ENCODE measurements at regions not wholly inside any gene's neighbourhood (a gene's known extent, or its start where the extent isn't known, plus 50 kb on each side); places are given as distances from the start of the nearest gene placed in this dataset.
A peak's percentile ranks its signal among the peaks of the same experiment; 100 is the strongest.

DNA sequence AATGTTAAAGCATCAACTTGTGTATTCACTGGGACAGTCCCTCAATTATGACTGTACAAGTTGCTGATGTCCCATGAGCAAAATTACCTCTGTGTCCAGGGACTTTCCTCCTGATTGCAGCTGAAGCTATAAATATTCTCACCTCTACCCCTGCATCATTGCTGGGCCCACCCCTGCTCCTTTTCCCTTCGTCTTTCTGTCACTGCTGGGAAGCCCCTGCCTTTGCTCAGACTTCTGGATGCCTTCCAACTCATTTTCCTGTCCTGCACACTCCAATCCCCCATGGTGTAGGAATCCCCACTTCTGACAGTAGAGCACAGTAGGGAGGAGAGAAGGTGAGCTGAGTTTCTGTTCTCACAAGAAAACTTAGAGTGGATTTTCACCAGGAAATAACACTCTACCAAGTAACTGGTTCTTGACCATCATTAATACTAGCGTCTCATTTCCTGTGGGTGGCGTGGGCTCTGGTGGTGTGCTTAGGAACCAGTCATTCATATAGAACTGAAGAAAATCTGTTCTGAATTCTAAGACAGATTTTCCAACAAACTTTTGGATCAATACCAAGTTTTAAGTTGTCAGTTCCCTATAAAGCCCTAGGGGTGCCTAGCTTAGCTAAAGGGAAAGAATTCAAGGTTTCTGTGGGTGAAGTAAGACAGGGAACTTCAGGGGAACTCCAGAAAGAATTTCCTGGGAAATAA, 136.2 kb upstream of the MED14 start:
- Histone ChIP-seq H2AK5ac (ENCODE audit: low read length, severe bottlenecking) (no peak overlapping the region), H3K4ac (ENCODE audit: low read depth in 1 of 2, low read length in 2 of 2) (no peak overlapping the region), H2BK15ac (ENCODE audit: low read depth, poor library complexity, severe bottlenecking) (no peak overlapping the region), H2BK120ac (ENCODE audit: low read depth, low read length) (no peak overlapping the region), H4K91ac (ENCODE audit: low read length) (no peak overlapping the region), H3K79me1 (replicated peaks; ENCODE audit: low read length, poor library complexity, severe bottlenecking) (no peaks in the 10 kb centered on the region), H3K27me3 (ENCODE audit: control insufficient read depth in 1 of 2, insufficient read depth in 1 of 2, low read length in 2 of 2) (peaks cover 0 to 30% of the 10 kb centered on the region in 2 experiments), H3K18ac (ENCODE audit: low read depth in 1 of 2, low read length in 2 of 2) (no peak overlapping the region), H3K9me3 (ENCODE audit: control insufficient read depth, low read length) (peaks cover 4% of the 10 kb centered on the region), H2AFZ (ENCODE audit: low read depth, low read length) (no peak overlapping the region), H2BK12ac (ENCODE audit: low read length in 2 of 2) (no peak overlapping the region), H3K27ac (ENCODE audit: low read length, poor library complexity, severe bottlenecking) (peak overlapping the region; percentile 12), H3K14ac (ENCODE audit: low read length in 2 of 2) (no peak overlapping the region), H3K23ac (ENCODE audit: low read length in 2 of 2) (no peak overlapping the region), H2BK5ac (ENCODE audit: low read depth, low read length, poor library complexity, severe bottlenecking) (no peak overlapping the region), H3K4me1 (ENCODE audit: control insufficient read depth, insufficient read depth, low read depth, low read length) (peaks cover 2% of the 10 kb centered on the region), H3K4me3 (ENCODE audit: insufficient read depth in 1 of 2, low read depth in 1 of 2, low read length in 2 of 2) (no peak overlapping the region), H3K9ac (ENCODE audit: low read length) (no peak overlapping the region), H3K4me2 (ENCODE audit: low read length, poor library complexity, severe bottlenecking) (no peak overlapping the region), H4K8ac (ENCODE audit: low read length) (no peak overlapping the region), H3K36me3 (ENCODE audit: control insufficient read depth in 1 of 2, insufficient read depth in 2 of 2, low read depth in 1 of 2, low read length in 2 of 2) (no peaks in the 10 kb centered on the region)
- WGBS = 43% methylated on average over 1 of the region's 3 CpGs
- peak; percentile 4 for DNase-seq

DNA sequence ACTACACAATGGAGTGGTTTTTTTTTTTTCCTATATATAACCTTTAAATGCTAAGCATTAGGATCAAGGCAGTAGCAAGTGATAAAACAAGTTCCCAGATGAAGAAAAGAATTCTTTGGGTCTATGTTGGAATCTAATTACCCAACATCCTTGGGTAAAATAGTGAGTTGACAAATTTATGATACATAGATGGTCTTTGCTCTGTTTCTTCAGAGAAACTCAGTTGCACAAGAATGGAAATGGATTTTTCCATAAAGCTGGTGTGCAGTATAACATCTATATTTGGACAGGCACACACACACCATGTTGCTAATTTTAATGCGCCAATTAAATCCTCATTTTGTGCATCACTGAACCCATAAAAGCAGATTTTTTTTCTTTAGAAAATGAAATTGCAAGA, 137.0 kb upstream of the MED14 start:
- H3K4me1 ChIP-seq (ENCODE audit: control insufficient read depth, insufficient read depth, low read depth, low read length) = peaks cover 2% of the 10 kb centered on the region
- WGBS = no CpG with 5 or more reads among the region's 1 CpG

DNA sequence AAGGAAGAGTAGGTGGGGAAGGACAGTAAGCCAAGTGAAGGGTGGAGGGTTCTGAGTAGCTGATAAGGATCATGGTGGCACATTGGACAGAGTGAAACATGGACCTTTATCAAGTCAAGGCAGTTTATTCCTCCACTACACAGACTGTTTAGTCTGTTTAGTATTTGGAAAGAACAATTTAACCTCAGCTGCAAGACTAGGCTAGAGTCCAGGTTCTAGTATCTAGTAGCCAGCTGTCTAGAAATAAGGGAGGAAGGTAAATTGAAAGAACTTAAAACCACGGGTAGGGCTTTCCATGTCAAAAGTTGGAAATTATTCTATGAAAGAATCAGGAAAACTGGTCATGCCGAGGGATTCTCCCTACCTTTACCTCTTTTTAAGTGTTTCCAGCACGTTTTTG, 140.1 kb upstream of the MED14 start:
- no peak overlapping the region for H4K8ac ChIP-seq (ENCODE audit: low read length)
- no peaks in the 10 kb centered on the region for H3K36me3 ChIP-seq (ENCODE audit: control insufficient read depth in 1 of 2, insufficient read depth in 2 of 2, low read depth in 1 of 2, low read length in 2 of 2)
- H2BK120ac ChIP-seq (ENCODE audit: low read depth, low read length) = no peak overlapping the region
- H3K27ac ChIP-seq (ENCODE audit: low read length, poor library complexity, severe bottlenecking) = no peak overlapping the region
- no peak for DNase-seq
- H2BK12ac ChIP-seq (ENCODE audit: low read length in 2 of 2) = no peak overlapping the region
- no peak overlapping the region for H3K23ac ChIP-seq (ENCODE audit: low read length in 2 of 2)
- H3K27me3 ChIP-seq (ENCODE audit: control insufficient read depth in 1 of 2, insufficient read depth in 1 of 2, low read length in 2 of 2) = peaks cover 0 to 41% of the 10 kb centered on the region in 2 experiments
- H2AK5ac ChIP-seq (ENCODE audit: low read length, severe bottlenecking) = no peak overlapping the region
- H3K14ac ChIP-seq (ENCODE audit: low read length in 2 of 2) = no peak overlapping the region
- H3K4ac ChIP-seq (ENCODE audit: low read depth in 1 of 2, low read length in 2 of 2) = no peak overlapping the region
- H3K4me2 ChIP-seq (ENCODE audit: low read length, poor library complexity, severe bottlenecking) = no peak overlapping the region
- H2BK5ac ChIP-seq (ENCODE audit: low read depth, low read length, poor library complexity, severe bottlenecking) = no peak overlapping the region
- no peak overlapping the region for H3K9ac ChIP-seq (ENCODE audit: low read length)
- no peaks in the 10 kb centered on the region for H3K79me1 ChIP-seq (replicated peaks; ENCODE audit: low read length, poor library complexity, severe bottlenecking)
- no peaks in the 10 kb centered on the region for H3K4me1 ChIP-seq (ENCODE audit: control insufficient read depth, insufficient read depth, low read depth, low read length)
- no peak overlapping the region for H4K91ac ChIP-seq (ENCODE audit: low read length)
- no peaks in the 10 kb centered on the region for H3K9me3 ChIP-seq (ENCODE audit: control insufficient read depth, low read length)
- no peak overlapping the region for H2AFZ ChIP-seq (ENCODE audit: low read depth, low read length)
- H2BK15ac ChIP-seq (ENCODE audit: low read depth, poor library complexity, severe bottlenecking) = no peak overlapping the region
- 100% methylated on average over 1 of the region's 3 CpGs for WGBS
- H3K18ac ChIP-seq (ENCODE audit: low read depth in 1 of 2, low read length in 2 of 2) = no peak overlapping the region
- H3K4me3 ChIP-seq (ENCODE audit: insufficient read depth in 1 of 2, low read depth in 1 of 2, low read length in 2 of 2) = no peak overlapping the region

More for the DNA sequence above, 137.0 kb upstream of the MED14 start:
- no peaks in the 10 kb centered on the region for H3K79me1 ChIP-seq (replicated peaks; ENCODE audit: low read length, poor library complexity, severe bottlenecking)
- no peak overlapping the region for H3K18ac ChIP-seq (ENCODE audit: low read depth in 1 of 2, low read length in 2 of 2)
- no peak overlapping the region for H3K4me3 ChIP-seq (ENCODE audit: insufficient read depth in 1 of 2, low read depth in 1 of 2, low read length in 2 of 2)
- no peak overlapping the region for H3K14ac ChIP-seq (ENCODE audit: low read length in 2 of 2)
- no peak overlapping the region for H3K9ac ChIP-seq (ENCODE audit: low read length)
- peaks cover 4% of the 10 kb centered on the region for H3K9me3 ChIP-seq (ENCODE audit: control insufficient read depth, low read length)
- H2AK5ac ChIP-seq (ENCODE audit: low read length, severe bottlenecking) = no peak overlapping the region
- no peak overlapping the region for H3K4ac ChIP-seq (ENCODE audit: low read depth in 1 of 2, low read length in 2 of 2)
- no peak overlapping the region for H2BK5ac ChIP-seq (ENCODE audit: low read depth, low read length, poor library complexity, severe bottlenecking)
- DNase-seq = no peak
- H4K91ac ChIP-seq (ENCODE audit: low read length) = no peak overlapping the region
- H3K27ac ChIP-seq (ENCODE audit: low read length, poor library complexity, severe bottlenecking) = no peak overlapping the region
- H2BK12ac ChIP-seq (ENCODE audit: low read length in 2 of 2) = no peak overlapping the region
- H2BK15ac ChIP-seq (ENCODE audit: low read depth, poor library complexity, severe bottlenecking) = no peak overlapping the region
- H3K23ac ChIP-seq (ENCODE audit: low read length in 2 of 2) = no peak overlapping the region
- no peak overlapping the region for H3K4me2 ChIP-seq (ENCODE audit: low read length, poor library complexity, severe bottlenecking)
- H4K8ac ChIP-seq (ENCODE audit: low read length) = no peak overlapping the region
- H2BK120ac ChIP-seq (ENCODE audit: low read depth, low read length) = no peak overlapping the region
- peaks cover 0 to 36% of the 10 kb centered on the region in 2 experiments for H3K27me3 ChIP-seq (ENCODE audit: control insufficient read depth in 1 of 2, insufficient read depth in 1 of 2, low read length in 2 of 2)
- no peak overlapping the region for H2AFZ ChIP-seq (ENCODE audit: low read depth, low read length)
- no peaks in the 10 kb centered on the region for H3K36me3 ChIP-seq (ENCODE audit: control insufficient read depth in 1 of 2, insufficient read depth in 2 of 2, low read depth in 1 of 2, low read length in 2 of 2)

DNA sequence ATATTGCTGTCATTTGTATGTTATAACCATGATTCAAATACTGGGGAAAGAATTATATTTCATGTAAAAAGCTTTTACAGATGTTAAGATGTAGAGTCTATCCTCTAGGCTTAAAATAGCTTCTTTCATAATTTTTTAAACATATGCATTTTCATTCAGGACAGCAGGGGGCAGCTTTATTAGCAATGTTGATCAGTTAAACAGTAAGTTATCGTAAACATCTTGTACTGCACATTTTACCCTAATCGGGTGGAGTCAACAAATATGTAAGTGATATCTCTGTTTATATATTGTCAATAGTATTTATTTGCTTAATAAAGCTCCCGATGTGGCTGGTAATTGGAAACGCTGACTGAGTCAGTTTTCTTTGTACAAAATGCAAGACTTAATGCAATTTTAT, 142.5 kb upstream of the MED14 start:
- Histone ChIP-seq H2AFZ (ENCODE audit: low read depth, low read length) (no peak overlapping the region), H3K9me3 (ENCODE audit: control insufficient read depth, low read length) (no peaks in the 10 kb centered on the region), H3K4me2 (ENCODE audit: low read length, poor library complexity, severe bottlenecking) (no peak overlapping the region), H3K23ac (ENCODE audit: low read length in 2 of 2) (no peak overlapping the region), H2BK15ac (ENCODE audit: low read depth, poor library complexity, severe bottlenecking) (no peak overlapping the region), H3K9ac (ENCODE audit: low read length) (peak overlapping the region; percentile 70), H2BK5ac (ENCODE audit: low read depth, low read length, poor library complexity, severe bottlenecking) (no peak overlapping the region), H2BK120ac (ENCODE audit: low read depth, low read length) (no peak overlapping the region), H3K36me3 (ENCODE audit: control insufficient read depth in 1 of 2, insufficient read depth in 2 of 2, low read depth in 1 of 2, low read length in 2 of 2) (no peaks in the 10 kb centered on the region), H2AK5ac (ENCODE audit: low read length, severe bottlenecking) (no peak overlapping the region), H3K18ac (ENCODE audit: low read depth in 1 of 2, low read length in 2 of 2) (no peak overlapping the region), H3K14ac (ENCODE audit: low read length in 2 of 2) (no peak overlapping the region), H4K8ac (ENCODE audit: low read length) (no peak overlapping the region), H3K4me3 (ENCODE audit: insufficient read depth in 1 of 2, low read depth in 1 of 2, low read length in 2 of 2) (peak overlapping the region in 1 of 2 experiments; percentile 63), H3K4ac (ENCODE audit: low read depth in 1 of 2, low read length in 2 of 2) (no peak overlapping the region), H3K27me3 (ENCODE audit: control insufficient read depth in 1 of 2, insufficient read depth in 1 of 2, low read length in 2 of 2) (peaks cover 0 to 50% of the 10 kb centered on the region in 2 experiments), H3K27ac (ENCODE audit: low read length, poor library complexity, severe bottlenecking) (no peak overlapping the region), H4K91ac (ENCODE audit: low read length) (no peak overlapping the region), H2BK12ac (ENCODE audit: low read length in 2 of 2) (no peak overlapping the region), H3K79me1 (replicated peaks; ENCODE audit: low read length, poor library complexity, severe bottlenecking) (no peaks in the 10 kb centered on the region), H3K4me1 (ENCODE audit: control insufficient read depth, insufficient read depth, low read depth, low read length) (no peaks in the 10 kb centered on the region)
- DNase-seq = peak; percentile 24
- WGBS = 85% methylated on average over 2 of the region's 4 CpGs

Data from mesenchymal stem cell (in vitro differentiated cells and primary cell).